ENCODE measurements at regions not wholly inside any gene's neighbourhood (a gene's known extent, or its start where the extent isn't known, plus 50 kb on each side); places are given as distances from the start of the nearest gene placed in this dataset.

- DNase-seq = no peak
These were observed 283.9 kb downstream of the UQCRFS1 start for GRCh38 chr19:28929006-28929405.

DNA sequence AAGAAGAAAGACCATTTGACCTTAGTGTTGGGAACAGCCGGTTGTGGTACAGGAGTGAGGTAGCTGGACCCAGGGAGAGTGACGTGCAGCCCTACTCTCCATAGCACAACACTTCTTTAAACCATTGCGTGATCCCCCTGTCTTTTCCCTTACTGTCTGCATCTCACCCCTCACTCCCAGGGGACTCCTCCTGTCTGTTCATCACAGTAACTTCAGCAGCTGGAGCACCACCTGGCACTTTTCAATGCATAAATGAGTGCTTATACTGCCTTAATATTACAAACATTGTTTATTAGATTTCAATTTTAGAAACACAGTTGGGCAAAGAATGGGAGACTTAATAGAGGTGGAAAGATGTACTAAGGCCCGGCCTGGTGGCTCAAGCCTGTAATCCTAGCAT, 285.5 kb downstream of the UQCRFS1 start:
- no peak for DNase-seq

- no peak for DNase-seq
These were observed 292.5 kb downstream of the UQCRFS1 start for GRCh38 chr19:28920269-28921066.

DNA sequence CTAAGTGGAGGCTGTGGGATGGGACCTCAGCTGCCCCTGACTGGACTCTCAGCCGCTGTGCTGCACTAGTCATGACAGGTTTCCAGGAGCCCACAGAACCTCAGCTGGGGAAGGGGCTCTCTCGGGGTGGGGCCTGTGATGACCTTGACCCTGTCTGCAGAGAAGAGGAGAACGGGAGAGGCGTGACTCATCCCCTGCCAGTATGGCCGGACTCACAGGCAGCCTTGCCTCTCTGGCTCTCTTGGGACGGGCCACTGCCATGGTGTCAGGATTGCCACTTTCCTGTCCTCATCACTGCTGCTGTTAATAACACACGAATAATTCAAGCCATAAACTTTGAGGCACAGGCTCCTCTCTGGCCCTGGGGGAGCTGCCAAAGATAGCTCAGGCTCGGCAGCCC, 295.3 kb downstream of the UQCRFS1 start:
- no peak for DNase-seq

- no peak for DNase-seq
These were observed 297.1 kb downstream of the UQCRFS1 start for GRCh38 chr19:28915737-28916460.

- DNase-seq = no peak
These were observed 297.7 kb downstream of the UQCRFS1 start for GRCh38 chr19:28915202-28915601.

- no peak for DNase-seq
These were observed 298.8 kb downstream of the UQCRFS1 start for GRCh38 chr19:28914173-28914572.

DNA sequence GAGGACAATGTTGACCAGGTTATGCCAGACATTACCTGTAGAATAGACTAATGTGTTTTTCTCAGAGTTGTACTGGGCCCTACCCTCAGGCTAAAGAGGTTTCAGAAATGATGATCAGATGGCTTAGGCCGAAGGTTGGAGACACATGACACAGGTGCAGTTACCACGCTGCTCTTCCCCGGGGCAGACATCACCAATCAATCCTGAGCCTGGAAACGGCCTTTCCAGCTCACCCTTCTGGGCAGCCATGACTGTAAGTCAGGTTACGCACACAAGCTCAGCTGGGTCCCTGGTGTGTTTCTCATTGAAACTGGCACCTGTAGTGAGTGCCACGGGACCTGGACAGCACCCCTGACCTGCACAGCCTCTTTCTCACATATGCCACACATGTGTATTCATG, 299.3 kb downstream of the UQCRFS1 start:
- no peak for DNase-seq

GRCh38 chr19:28908941-28909340, 304.0 kb downstream of the UQCRFS1 start:
- DNase-seq = no peak

- no peak for DNase-seq
These were observed 305.4 kb downstream of the UQCRFS1 start for GRCh38 chr19:28907534-28907933.

GRCh38 chr19:28905996-28906395, 307.0 kb downstream of the UQCRFS1 start:
- DNase-seq = no peak

- no peak for DNase-seq
These were observed 313.2 kb downstream of the UQCRFS1 start for GRCh38 chr19:28899703-28900102.

GRCh38 chr19:28898249-28898648, 314.7 kb downstream of the UQCRFS1 start:
- no peak for DNase-seq

- no peak for DNase-seq
These were observed 322.8 kb downstream of the UQCRFS1 start for GRCh38 chr19:28889941-28890670.

- DNase-seq = no peak
These were observed 324.9 kb downstream of the UQCRFS1 start for GRCh38 chr19:28887920-28888618.

GRCh38 chr19:28886708-28887107, 326.2 kb downstream of the UQCRFS1 start:
- DNase-seq = no peak

DNA sequence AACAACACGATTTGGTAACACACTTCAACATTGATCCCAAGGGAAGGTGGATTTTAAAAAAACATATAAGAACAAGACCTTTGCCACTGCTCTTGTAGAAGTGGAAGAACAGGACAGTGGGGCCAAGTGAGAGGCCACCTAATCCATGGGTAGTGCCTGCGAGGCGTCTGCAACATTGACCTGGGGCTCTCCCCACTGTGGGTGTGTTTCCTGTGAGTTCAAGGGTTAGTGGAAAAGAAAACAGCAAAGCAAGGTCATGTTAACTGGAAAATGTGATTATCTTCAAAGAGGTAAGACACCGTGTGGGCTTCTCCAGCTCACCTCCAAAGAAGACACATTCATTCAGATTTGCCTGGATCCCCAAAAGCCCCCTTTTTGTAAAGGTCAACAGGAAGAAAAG, 327.0 kb downstream of the UQCRFS1 start:
- DNase-seq = no peak

DNA sequence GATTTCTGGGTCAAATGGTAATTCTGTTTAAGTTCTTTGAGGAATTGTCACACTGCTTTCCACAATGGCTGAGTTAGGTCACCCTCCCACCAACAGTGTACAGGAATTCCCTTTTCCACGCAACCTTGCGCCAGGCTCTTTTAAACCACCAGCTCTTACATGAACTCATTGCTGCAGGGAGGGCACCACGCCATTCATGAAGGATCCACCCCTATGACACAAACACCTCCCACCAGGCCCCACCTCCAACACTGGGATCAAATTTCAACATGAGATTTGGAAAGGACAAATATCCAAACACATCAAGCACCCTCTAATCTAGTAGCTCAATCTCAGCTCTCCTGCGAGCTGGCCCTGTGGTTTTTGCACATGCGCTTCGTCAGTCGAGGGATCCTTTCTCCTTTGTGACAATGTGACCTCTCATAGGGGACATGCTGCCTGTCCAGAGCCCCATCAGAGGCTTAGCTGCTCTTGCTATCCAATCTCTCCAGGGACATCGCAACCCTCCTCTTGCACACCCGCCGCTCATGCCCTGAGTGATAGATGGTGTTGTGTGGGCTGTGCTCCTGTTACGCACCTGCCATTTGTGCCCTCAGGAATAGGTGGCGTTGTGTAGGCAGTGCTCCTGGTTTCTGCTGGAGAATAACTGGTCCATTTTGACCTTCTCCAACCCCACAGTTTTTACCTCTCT, 328.0 kb downstream of the UQCRFS1 start:
- DNase-seq = no peak

DNA sequence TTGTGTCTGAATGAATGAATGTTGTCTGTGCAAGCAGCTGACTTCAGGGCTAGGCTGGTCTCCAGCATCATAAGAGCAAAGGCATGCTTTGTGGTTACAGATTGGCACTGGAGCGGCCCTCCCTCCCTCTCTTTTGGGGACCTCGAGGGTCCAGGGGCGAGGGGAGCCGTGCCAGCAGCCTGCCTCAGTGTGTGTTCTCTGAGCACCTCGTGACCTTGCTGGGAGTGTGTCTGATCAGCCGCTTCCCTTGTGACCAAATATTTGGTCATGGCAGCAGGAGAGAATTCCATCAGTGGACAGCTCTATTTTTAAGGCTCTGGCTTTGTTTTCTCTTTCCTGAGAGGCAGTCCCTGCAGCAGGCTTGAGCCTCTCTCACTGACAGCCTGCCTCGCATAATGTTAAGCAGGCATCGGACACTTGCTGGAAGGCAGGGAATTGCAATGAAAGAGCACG, 329.7 kb downstream of the UQCRFS1 start:
- no peak for DNase-seq

DNA sequence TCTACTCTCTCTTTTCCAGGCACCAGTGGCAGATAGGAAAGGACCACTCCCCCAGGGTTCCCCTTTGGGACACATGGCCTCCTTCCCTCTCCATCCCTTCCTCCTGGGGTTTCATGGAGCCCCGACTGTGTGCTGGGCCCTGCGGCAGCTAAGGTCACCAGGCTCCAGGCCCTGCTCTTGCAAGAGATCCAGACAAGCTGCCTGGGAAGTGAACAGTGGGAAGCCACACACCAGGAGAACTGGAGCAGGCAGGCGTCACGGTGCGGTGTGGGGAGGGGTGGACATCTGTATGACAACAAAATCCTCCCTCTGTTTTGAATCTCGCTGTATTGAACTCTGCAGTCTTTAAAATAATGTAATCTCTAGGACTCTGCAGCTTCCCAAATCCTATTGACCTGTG, 330.1 kb downstream of the UQCRFS1 start:
- DNase-seq = no peak

DNA sequence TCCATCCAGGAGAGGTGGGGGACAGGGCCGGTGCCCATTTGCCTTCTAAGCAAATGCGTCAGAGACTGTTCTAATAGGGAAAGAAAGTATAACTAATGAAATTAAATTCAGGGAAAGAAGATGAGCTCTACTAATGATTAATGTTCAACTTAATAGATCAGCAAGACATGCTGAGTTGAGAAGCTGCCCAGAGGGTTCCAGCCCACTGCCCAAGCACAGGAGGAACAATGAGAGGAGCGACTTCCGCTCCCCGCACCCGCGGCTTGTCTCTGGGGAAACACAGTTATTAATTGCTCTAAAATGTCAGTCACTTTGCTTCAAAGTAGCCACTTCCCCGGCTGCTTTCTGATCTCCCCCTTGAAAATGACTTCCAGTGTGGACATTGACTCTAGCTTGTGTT, 331.3 kb downstream of the UQCRFS1 start:
- peak; percentile 81 for DNase-seq

GRCh38 chr19:28880735-28881401, 332.1 kb downstream of the UQCRFS1 start:
- no peak for DNase-seq

Data from NCI-H1105 treated with DMSO at 0.1 percent for 48 hours (cell line).